Endothelial cell of umbilical vein (primary cell): ENCODE measurements at regions not wholly inside any gene's neighbourhood (a gene's known extent, or its start where the extent isn't known, plus 50 kb on each side); places are given as distances from the start of the nearest gene placed in this dataset.

Experiments
- BruUV-seq: library from RNA; stranded (reverse); fragments of 400-500 nt; replicated peaks from 2 replicates; lab custom pipeline; 2021; lab: Mats Ljungman, UMichigan
- CTCF ChIA-PET: fragments of 300-600, 350-600 bp; sonication (Branson Sonifier 250); formaldehyde crosslinking; loops from one replicate; lab custom pipeline; 2021; ENCODE audit warnings: antibody characterized with exemption, inconsistent platforms; lab: Charles Lee
- POLR2A ChIA-PET: fragments of 300-600, 350-600 bp; sonication (Branson Sonifier 250); formaldehyde crosslinking; loops from one replicate; lab custom pipeline; 2021; ENCODE audit warnings: antibody characterized with exemption, inconsistent platforms; lab: Charles Lee
- DNase-seq: peaks from one replicate; pipeline ENCODE4 v3.0.0-alpha.2; 2011; ENCODE audit warnings: low read depth, low spot score
- FAIRE-seq: peaks from 2 replicates; lab custom pipeline; 2011; peaks lifted over from hg19 to GRCh38; lab: Jason Lieb, UNC
- H2AFZ ChIP-seq: 2 replicates; pipeline ENCODE4 v1.6.0; 2012; ENCODE audit warnings: low read depth, low read length, control low read depth, inconsistent platforms
- H3K27ac ChIP-seq: 2 replicates; pipeline ENCODE4 v1.5.1; 2011; ENCODE audit warnings: low read depth, mild to moderate bottlenecking, control low read depth, low read length, moderate library complexity; ENCODE audit not compliant: insufficient read depth
- H3K27me3 ChIP-seq, 2 experiments: 2 replicates each; pipeline versions ENCODE4 v1.6.0 to v1.6.1; 2011; ENCODE audit warnings: low read length in 2 of 2, mixed read lengths in 1 of 2; ENCODE audit not compliant: control insufficient read depth in 2 of 2, insufficient read depth in 2 of 2
- H3K36me3 ChIP-seq, 2 experiments: 2 replicates in 1 of 2; 3 replicates in 1 of 2; pipeline ENCODE4 v1.5.1; 2011; ENCODE audit warnings: low read length in 2 of 2, mild to moderate bottlenecking in 1 of 2, moderate library complexity in 1 of 2; ENCODE audit not compliant: control insufficient read depth in 2 of 2, insufficient read depth in 2 of 2; ENCODE audit errors: extremely low read depth in 1 of 2
- H3K4me1 ChIP-seq: 3 replicates; pipeline ENCODE4 v1.5.1; 2011; ENCODE audit warnings: mild to moderate bottlenecking, low read length; ENCODE audit not compliant: control insufficient read depth, insufficient read depth; ENCODE audit errors: extremely low read depth
- H3K4me2 ChIP-seq: 2 replicates; pipeline ENCODE4 v1.6.1; 2011; ENCODE audit warnings: low read length, control low read depth, mixed read lengths; ENCODE audit not compliant: insufficient read depth
- H3K4me3 ChIP-seq, 3 experiments: fragments of 200-600 bp in 1 of 3; sonication (generic), shearing (Covaris generic) in 1 of 3; replicated peaks in 1 of 3; 2 replicates each; pipeline ENCODE4 v1.5.1; 2011 to 2016; ENCODE audit warnings: control low read depth in 3 of 3, low read length in 3 of 3, mild to moderate bottlenecking in 2 of 3, inconsistent platforms in 1 of 3, low read depth in 1 of 3, moderate library complexity in 1 of 3; ENCODE audit not compliant: insufficient read depth in 1 of 3
- H3K79me2 ChIP-seq: 2 replicates; pipeline ENCODE4 v1.6.0; 2012; ENCODE audit warnings: low read length, inconsistent platforms; ENCODE audit not compliant: control insufficient read depth, insufficient read depth
- H3K9ac ChIP-seq: replicated peaks from 2 replicates; pipeline ENCODE3; 2011; ENCODE audit warnings: low read length, control low read depth; ENCODE audit not compliant: insufficient read depth; ENCODE audit errors: extremely low read depth
- H3K9me1 ChIP-seq: replicated peaks from 3 replicates; pipeline ENCODE4 v1.6.0; 2011; ENCODE audit warnings: mild to moderate bottlenecking, low read length; ENCODE audit not compliant: control insufficient read depth, insufficient read depth; ENCODE audit errors: extremely low read depth
- H3K9me3 ChIP-seq: replicated peaks from 2 replicates; pipeline ENCODE4 v1.5.1; 2012; ENCODE audit warnings: low read length, inconsistent platforms; ENCODE audit not compliant: control insufficient read depth, insufficient read depth
- H4K20me1 ChIP-seq: replicated peaks from 2 replicates; pipeline ENCODE3; 2011; ENCODE audit warnings: mild to moderate bottlenecking, low read length; ENCODE audit not compliant: control insufficient read depth, insufficient read depth; ENCODE audit errors: extremely low read depth
- JUN ChIP-seq: IDR thresholded peaks from 2 replicates; pipeline ENCODE4 v1.6.1; 2011; ENCODE audit warnings: borderline replicate concordance, low read depth; ENCODE audit not compliant: insufficient read length, insufficient read depth
- MAX ChIP-seq: IDR thresholded peaks from 2 replicates; pipeline ENCODE4 v1.6.1; 2011; ENCODE audit not compliant: insufficient read depth, insufficient read length
- dilution Hi-C: fragments of 300-500 bp; cut with MboI; formaldehyde crosslinking; loops from one replicate; pipeline ENCODE4 v1.15.0; 2019; ENCODE audit warnings: low sequenced_read_pairs; ENCODE audit not compliant: extremely low pct_ligation_motif_present
- intact Hi-C: fragments of 100-400 bp; cut with micrococcal nuclease; formaldehyde crosslinking; loops from one replicate; pipeline ENCODE4 v1.10.0; 2022

GRCh38 chr3:141686466-141687291 lies 51.4 kb upstream of the RNF7 start:
- Histone ChIP-seq H3K27me3 (no peaks in the 10 kb centered on the region), H3K4me2 (peak overlapping the region; percentile 69), H3K9me1 (no peaks in the 10 kb centered on the region), H4K20me1 (no peaks in the 10 kb centered on the region), H3K36me3 (no peaks in the 10 kb centered on the region), H2AFZ (peak overlapping the region; percentile 43), H3K27ac (peak overlapping the region; percentile 4), H3K79me2 (no peaks in the 10 kb centered on the region), H3K4me3 (peak overlapping the region in 2 of 3 experiments; percentile 13 to 17), H3K9ac (no peak overlapping the region), H3K9me3 (no peaks in the 10 kb centered on the region), H3K4me1 (peaks cover 17% of the 10 kb centered on the region)
- BruUV-seq, result no TSS peak
- ChIA-PET POLR2A (interaction anchor here (0.6 kb wide), 1 partner anchor 26 kb away, joined by 3 read pairs; no protein-coding TSS in a partner anchor), CTCF (interaction anchor here (1.0 to 1.6 kb wide), 4 partner anchors 9 to 227 kb away, joined by 3 to 7 read pairs (median 6); no protein-coding TSS in a partner anchor)
- no peak for TF ChIP-seq MAX
- peak; percentile 5 for TF ChIP-seq JUN
- dilution Hi-C loops (no loop called here), intact Hi-C loops (no loop called here)
- peak; percentile 85 for DNase-seq
- peak; percentile 54 for FAIRE-seq
